ENCODE measurements at regions not wholly inside any gene's neighbourhood (a gene's known extent, or its start where the extent isn't known, plus 50 kb on each side); places are given as distances from the start of the nearest gene placed in this dataset.

GRCh38 chr17:54780238-54780637 is 120.4 kb upstream of the TOM1L1 start:
- TF ChIP-seq CTCF (IDR thresholded peaks at IDR 0.05) (no peak), POLR2A (IDR thresholded peaks at IDR 0.05) (no peak)

Data from esophagus squamous epithelium (tissue), 4 donors.